GM19238 (cell line): ENCODE measurements at regions not wholly inside any gene's neighbourhood (a gene's known extent, or its start where the extent isn't known, plus 50 kb on each side); places are given as distances from the start of the nearest gene placed in this dataset.

ENCODE experiments used
- DNase-seq: peaks from one replicate; pipeline ENCODE4 v3.0.0; 2011; ENCODE audit warnings: low spot score; ENCODE audit not compliant: insufficient read length

DNA sequence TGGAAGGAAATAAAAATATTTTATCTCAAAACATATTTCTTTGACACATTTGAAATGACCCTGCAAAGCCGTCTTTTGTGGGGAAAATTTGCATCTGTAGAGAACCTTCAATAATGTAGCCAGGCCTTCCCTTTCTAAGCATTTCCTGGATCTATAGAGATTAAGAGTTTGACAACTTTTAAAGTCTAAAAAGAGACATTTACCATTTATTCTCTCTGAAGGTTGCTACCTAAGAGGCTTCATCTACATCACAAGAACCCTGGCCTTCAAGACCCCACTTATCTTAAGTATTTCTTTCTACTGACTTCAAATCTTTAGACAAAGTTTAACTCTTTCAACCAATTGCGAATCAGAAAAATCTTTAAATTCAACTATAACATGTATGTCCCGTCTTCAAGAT, 1639.8 kb downstream of the RPA4 start:
- DNase-seq, result no peak

- DNase-seq, result no peak
Measured at GRCh38 chrX:98548519-98548918, 1664.8 kb downstream of the RPA4 start.

DNA sequence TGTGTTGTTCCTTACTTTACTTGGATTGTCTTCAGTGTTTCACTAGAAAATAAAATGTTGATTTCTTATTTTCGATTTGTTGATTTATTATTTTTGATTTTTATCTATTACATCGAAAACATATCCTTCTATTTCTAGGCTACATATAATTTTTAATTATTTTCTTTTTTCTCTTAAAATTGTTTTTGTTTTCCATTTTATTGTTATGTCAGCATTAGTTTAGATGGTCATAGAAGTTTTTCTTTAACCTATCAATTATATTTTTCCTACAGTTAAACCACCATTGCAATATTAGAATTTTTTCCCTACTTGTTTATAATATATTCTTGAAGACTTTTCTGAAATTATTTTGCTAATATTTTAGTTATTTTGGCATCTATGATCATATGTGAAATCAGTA, 1685.1 kb downstream of the RPA4 start:
- DNase-seq, result no peak

GRCh38 chrX:98605941-98606340, 1722.2 kb downstream of the RPA4 start:
- DNase-seq, result no peak

- DNase-seq, result no peak
Measured at GRCh38 chrX:98607739-98608138, 1724.0 kb downstream of the RPA4 start.

GRCh38 chrX:98627645-98628044, 1743.9 kb downstream of the RPA4 start:
- no peak for DNase-seq

DNA sequence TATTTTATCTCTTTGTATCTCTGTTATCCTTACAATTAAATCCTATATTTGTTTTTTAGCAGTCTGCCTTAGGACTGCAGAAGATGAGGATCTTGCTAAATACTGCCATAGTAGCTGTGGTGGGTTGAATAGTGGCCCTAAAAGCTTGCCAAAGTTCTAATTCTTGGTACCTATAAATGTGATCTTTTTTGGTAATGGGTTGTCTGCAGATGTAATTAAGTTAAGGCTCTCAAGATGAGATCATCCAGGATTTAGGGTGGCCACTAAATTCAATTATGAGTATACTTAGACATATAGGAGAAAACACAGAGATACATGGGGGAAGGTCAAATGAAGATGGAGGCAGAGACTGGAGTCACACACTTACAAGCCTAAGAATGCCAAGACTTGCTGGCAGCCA, 1753.7 kb downstream of the RPA4 start:
- DNase-seq, result no peak

DNA sequence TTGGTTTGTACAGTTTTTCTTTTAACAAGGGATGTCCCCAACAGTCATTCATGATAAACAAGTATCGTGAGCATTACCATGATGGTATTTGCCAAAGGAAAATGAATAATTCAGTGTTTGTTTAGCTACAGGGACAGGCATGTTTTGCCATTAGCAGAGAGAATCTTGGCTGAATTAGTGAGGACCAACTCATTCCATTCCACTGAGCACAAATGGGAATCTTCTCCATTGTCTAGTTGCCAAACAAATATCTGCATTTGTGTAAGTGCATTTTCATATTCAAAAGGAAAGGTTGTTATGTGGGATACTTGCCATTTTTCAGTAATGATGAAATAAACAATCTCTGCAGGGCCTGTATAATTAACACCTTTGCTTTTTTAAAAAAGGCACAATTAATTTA, 1762.6 kb downstream of the RPA4 start:
- DNase-seq, result no peak

DNA sequence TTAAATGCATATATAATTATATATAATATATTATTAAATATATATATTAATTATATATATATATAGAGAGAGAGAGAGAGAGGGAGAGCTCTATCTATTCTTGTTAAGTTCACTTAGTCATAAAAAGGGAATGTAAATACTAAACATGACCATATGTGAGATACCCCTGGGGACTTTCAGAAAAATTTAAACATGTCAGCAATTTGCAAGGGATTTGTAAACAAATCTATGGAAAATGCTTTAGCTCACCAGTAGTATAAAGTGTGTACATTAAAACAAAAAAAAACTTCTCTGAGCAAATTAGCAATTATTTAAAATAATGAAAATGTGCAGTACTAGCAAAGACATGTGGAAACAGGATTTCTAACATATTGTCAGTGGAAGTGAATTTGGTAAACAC, 1755.5 kb downstream of the PCDH19 start:
- no peak for DNase-seq
